NCI-H82 (cell line): ENCODE measurements at regions not wholly inside any gene's neighbourhood (a gene's known extent, or its start where the extent isn't known, plus 50 kb on each side); places are given as distances from the start of the nearest gene placed in this dataset.

Experiments used
- DNase-seq: peaks from one replicate; lab custom pipeline; 2025; lab: John Stamatoyannopoulos, UW

- DNase-seq = no peak
Measured at GRCh38 chr3:34294240-34294639, 495.8 kb downstream of the PDCD6IP start.

- no peak for DNase-seq
Measured at GRCh38 chr3:34296796-34297195, 498.4 kb downstream of the PDCD6IP start.

GRCh38 chr3:34298653-34299052 lies 500.2 kb downstream of the PDCD6IP start:
- DNase-seq = no peak

- DNase-seq = no peak
Measured at GRCh38 chr3:34300621-34301020, 502.2 kb downstream of the PDCD6IP start.

- DNase-seq = no peak
Measured at GRCh38 chr3:34301313-34301712, 502.9 kb downstream of the PDCD6IP start.

GRCh38 chr3:34305266-34305665 lies 506.8 kb downstream of the PDCD6IP start:
- no peak for DNase-seq

GRCh38 chr3:34312684-34313083 lies 514.3 kb downstream of the PDCD6IP start:
- DNase-seq = no peak

- no peak for DNase-seq
Measured at GRCh38 chr3:34319881-34320280, 521.5 kb downstream of the PDCD6IP start.

GRCh38 chr3:34323517-34323916 lies 525.1 kb downstream of the PDCD6IP start:
- DNase-seq = peak; percentile 9

GRCh38 chr3:34346656-34347055 lies 548.2 kb downstream of the PDCD6IP start:
- DNase-seq = no peak

- DNase-seq = no peak
Measured at GRCh38 chr3:34351882-34352777, 553.7 kb downstream of the PDCD6IP start.

GRCh38 chr3:34352778-34353331 lies 554.4 kb downstream of the PDCD6IP start:
- no peak for DNase-seq

- DNase-seq = no peak
Measured at GRCh38 chr3:34357461-34357860, 559.0 kb downstream of the PDCD6IP start.

- DNase-seq = no peak
Measured at GRCh38 chr3:34359064-34359463, 560.6 kb downstream of the PDCD6IP start.

- no peak for DNase-seq
Measured at GRCh38 chr3:34360713-34361112, 562.3 kb downstream of the PDCD6IP start.

- DNase-seq = no peak
Measured at GRCh38 chr3:34361921-34362320, 563.5 kb downstream of the PDCD6IP start.

- DNase-seq = no peak
Measured at GRCh38 chr3:34362910-34363309, 564.5 kb downstream of the PDCD6IP start.

- DNase-seq = no peak
Measured at GRCh38 chr3:34363881-34364280, 565.5 kb downstream of the PDCD6IP start.

- DNase-seq = no peak
Measured at GRCh38 chr3:34364335-34364734, 565.9 kb downstream of the PDCD6IP start.

- DNase-seq = no peak
Measured at GRCh38 chr3:34365231-34365630, 566.8 kb downstream of the PDCD6IP start.

- no peak for DNase-seq
Measured at GRCh38 chr3:34365771-34366170, 567.3 kb downstream of the PDCD6IP start.

GRCh38 chr3:34367521-34367920 lies 569.1 kb downstream of the PDCD6IP start:
- no peak for DNase-seq

- DNase-seq = peak; percentile 8
Measured at GRCh38 chr3:34374521-34374920, 576.1 kb downstream of the PDCD6IP start.

- no peak for DNase-seq
Measured at GRCh38 chr3:34376691-34377090, 578.3 kb downstream of the PDCD6IP start.
